ENCODE measurements at regions not wholly inside any gene's neighbourhood (a gene's known extent, or its start where the extent isn't known, plus 50 kb on each side); places are given as distances from the start of the nearest gene placed in this dataset.

DNA sequence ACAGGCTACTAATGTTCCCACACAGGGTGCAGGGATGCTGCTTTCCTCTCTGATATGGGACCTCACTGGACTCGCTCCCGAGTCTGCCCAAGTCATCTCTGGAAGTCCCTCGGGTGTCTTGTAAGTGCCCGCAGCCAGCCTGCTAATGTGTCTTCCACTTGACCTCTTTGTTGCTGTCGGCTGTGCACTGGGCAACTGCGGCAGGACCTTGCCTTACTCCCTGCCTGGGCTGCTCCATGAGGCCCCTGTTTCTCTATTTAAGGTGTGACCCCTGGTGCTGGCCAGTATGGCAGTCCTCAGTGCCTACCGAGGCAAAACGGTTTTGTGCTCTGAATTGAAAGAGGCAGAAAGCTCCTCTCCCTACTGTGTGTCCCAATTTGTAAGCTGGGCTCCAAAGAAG, 88.8 kb upstream of the DUSP5 start:
- TF ChIP-seq RXRA (IDR thresholded peaks at IDR 0.05) (no peak), FOXA1 (IDR thresholded peaks at IDR 0.05) (no peak)
- TF ChIP-seq, protein P1, sequence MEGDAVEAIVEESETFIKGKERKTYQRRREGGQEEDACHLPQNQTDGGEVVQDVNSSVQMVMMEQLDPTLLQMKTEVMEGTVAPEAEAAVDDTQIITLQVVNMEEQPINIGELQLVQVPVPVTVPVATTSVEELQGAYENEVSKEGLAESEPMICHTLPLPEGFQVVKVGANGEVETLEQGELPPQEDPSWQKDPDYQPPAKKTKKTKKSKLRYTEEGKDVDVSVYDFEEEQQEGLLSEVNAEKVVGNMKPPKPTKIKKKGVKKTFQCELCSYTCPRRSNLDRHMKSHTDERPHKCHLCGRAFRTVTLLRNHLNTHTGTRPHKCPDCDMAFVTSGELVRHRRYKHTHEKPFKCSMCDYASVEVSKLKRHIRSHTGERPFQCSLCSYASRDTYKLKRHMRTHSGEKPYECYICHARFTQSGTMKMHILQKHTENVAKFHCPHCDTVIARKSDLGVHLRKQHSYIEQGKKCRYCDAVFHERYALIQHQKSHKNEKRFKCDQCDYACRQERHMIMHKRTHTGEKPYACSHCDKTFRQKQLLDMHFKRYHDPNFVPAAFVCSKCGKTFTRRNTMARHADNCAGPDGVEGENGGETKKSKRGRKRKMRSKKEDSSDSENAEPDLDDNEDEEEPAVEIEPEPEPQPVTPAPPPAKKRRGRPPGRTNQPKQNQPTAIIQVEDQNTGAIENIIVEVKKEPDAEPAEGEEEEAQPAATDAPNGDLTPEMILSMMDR (IDR thresholded peaks at IDR 0.05; ENCODE audit: low read depth, low read length, missing input control): no peak

Measured in liver (tissue), 3 donors.